ENCODE measurements at regions not wholly inside any gene's neighbourhood (a gene's known extent, or its start where the extent isn't known, plus 50 kb on each side); places are given as distances from the start of the nearest gene placed in this dataset.

GRCh38 chr7:84549409-84549808 is 354.8 kb upstream of the SEMA3A start:
- CTCF ChIA-PET: no interaction called here

DNA sequence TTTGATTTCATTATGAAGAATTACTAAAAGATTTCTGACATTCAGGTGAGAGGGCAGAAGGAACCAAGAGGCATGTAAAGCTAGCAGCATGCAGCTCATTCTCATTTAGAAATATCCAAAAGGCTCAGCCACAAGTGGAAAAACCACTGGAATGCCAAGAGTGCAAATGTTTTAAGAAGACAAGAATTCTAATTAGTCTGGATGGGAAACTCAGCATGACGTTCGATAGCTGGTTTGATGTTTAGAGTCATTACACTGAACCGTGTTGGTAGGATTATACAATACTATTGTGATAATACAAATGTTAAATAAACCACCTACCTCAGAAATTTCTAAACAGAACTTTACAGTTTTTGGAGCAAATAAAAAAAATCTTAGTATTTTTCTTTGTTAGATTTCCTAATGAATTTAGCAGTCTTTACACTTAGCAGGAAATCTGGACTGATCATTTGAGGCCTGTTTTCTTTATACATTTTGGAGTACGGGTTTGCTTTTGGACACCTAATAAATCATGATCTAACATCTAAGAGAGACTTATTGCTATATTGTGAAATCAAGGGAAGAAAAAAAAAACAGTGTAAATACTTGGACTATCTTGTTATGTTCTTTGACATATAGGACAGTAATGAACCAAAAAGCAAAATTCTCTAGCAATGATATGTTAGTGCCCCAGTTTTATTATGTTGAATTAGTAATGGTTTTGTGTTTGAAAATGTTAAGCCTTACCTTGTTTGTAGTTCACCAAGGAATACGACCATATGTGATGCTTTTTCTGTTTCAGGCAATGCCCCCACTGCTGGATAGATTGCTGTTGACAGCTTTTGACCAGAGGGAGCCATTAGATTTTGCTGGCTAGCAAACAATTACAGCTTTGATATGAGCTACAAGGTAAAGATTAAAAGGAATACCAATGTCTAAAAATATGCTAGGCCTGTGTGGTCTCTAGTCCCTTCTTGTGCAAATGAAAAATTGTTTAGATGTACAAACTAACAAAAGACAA is 354.1 kb upstream of the SEMA3A start:
- ChIA-PET CTCF (interaction anchor here (0.8 to 1.2 kb wide), 3 partner anchors 18 to 474 kb away, joined by 3 read pairs; no protein-coding TSS in a partner anchor), POLR2A (interaction anchor here (1.0 kb wide), 1 partner anchor 99 kb away, joined by 3 read pairs; no protein-coding TSS in a partner anchor)
- H3K4me3 ChIP-seq (ENCODE audit: low read depth, low read length): no peak overlapping the region
- TF ChIP-seq CTCF (IDR thresholded peaks at IDR 0.05; ENCODE audit: low read depth, low read length): no peak
- H3K9me3 ChIP-seq (ENCODE audit: control insufficient read depth, insufficient read depth, low read length): peaks cover 2% of the 10 kb centered on the region; the same call in 1 of the 2 replicates
- no peaks in the 10 kb centered on the region for H3K27me3 ChIP-seq (ENCODE audit: control insufficient read depth, insufficient read depth, low read length)
- H3K27ac ChIP-seq (ENCODE audit: low read depth, low read length): no peak overlapping the region
- no peak for DNase-seq (ENCODE audit: low read depth, low spot score)

More at GRCh38 chr7:84549409-84549808, 354.8 kb upstream of the SEMA3A start:
- peaks cover 2% of the 10 kb centered on the region; the same call in 1 of the 2 replicates for H3K9me3 ChIP-seq (ENCODE audit: control insufficient read depth, insufficient read depth, low read length)
- POLR2A ChIA-PET: no interaction called here
- no peak for DNase-seq (ENCODE audit: low read depth, low spot score)
- H3K27ac ChIP-seq (ENCODE audit: low read depth, low read length): no peak overlapping the region
- H3K4me3 ChIP-seq (ENCODE audit: low read depth, low read length): no peak overlapping the region
- H3K27me3 ChIP-seq (ENCODE audit: control insufficient read depth, insufficient read depth, low read length): no peaks in the 10 kb centered on the region
- no peak for TF ChIP-seq CTCF (IDR thresholded peaks at IDR 0.05; ENCODE audit: low read depth, low read length)

GRCh38 chr7:84547331-84547730 is 352.7 kb upstream of the SEMA3A start:
- TF ChIP-seq CTCF (IDR thresholded peaks at IDR 0.05; ENCODE audit: low read depth, low read length): no peak
- Histone ChIP-seq H3K27me3 (ENCODE audit: control insufficient read depth, insufficient read depth, low read length) (no peaks in the 10 kb centered on the region), H3K27ac (ENCODE audit: low read depth, low read length) (no peak overlapping the region), H3K4me3 (ENCODE audit: low read depth, low read length) (no peak overlapping the region), H3K9me3 (ENCODE audit: control insufficient read depth, insufficient read depth, low read length) (peaks cover 2% of the 10 kb centered on the region; the same call in 1 of the 2 replicates)
- DNase-seq (ENCODE audit: low read depth, low spot score): no peak
- ChIA-PET POLR2A (interaction anchor here (1.0 kb wide), 1 partner anchor 100 kb away, joined by 3 read pairs; no protein-coding TSS in a partner anchor), CTCF (interaction anchor here (0.8 to 1.2 kb wide), 2 partner anchors 16 to 475 kb away, joined by 3 read pairs; no protein-coding TSS in a partner anchor)

- no peak for TF ChIP-seq CTCF (IDR thresholded peaks at IDR 0.05; ENCODE audit: low read depth, low read length)
- no peak overlapping the region for H3K27ac ChIP-seq (ENCODE audit: low read depth, low read length)
- H3K27me3 ChIP-seq (ENCODE audit: control insufficient read depth, insufficient read depth, low read length): no peaks in the 10 kb centered on the region
- H3K9me3 ChIP-seq (ENCODE audit: control insufficient read depth, insufficient read depth, low read length): peaks cover 2% of the 10 kb centered on the region; the same call in 1 of the 2 replicates
- no peak overlapping the region for H3K4me3 ChIP-seq (ENCODE audit: low read depth, low read length)
- ChIA-PET POLR2A (no interaction called here), CTCF (interaction anchor here (0.9 kb wide), 1 partner anchor 610 kb away, joined by 3 read pairs; no protein-coding TSS in a partner anchor)
- no peak for DNase-seq (ENCODE audit: low read depth, low spot score)
Measured at GRCh38 chr7:84546403-84546802, 351.8 kb upstream of the SEMA3A start.

GRCh38 chr7:84538268-84538667 is 343.7 kb upstream of the SEMA3A start:
- ChIA-PET POLR2A (no interaction called here), CTCF (interaction anchor here (0.8 to 2.2 kb wide), 2 partner anchors 266 to 602 kb away, joined by 5 to 9 read pairs; no protein-coding TSS in a partner anchor)
- H3K27ac ChIP-seq (ENCODE audit: low read depth, low read length): no peak overlapping the region

More at GRCh38 chr7:84538268-84538667, 343.7 kb upstream of the SEMA3A start:
- no peak for TF ChIP-seq CTCF (IDR thresholded peaks at IDR 0.05; ENCODE audit: low read depth, low read length)
- Histone ChIP-seq H3K4me3 (ENCODE audit: low read depth, low read length) (no peak overlapping the region), H3K27me3 (ENCODE audit: control insufficient read depth, insufficient read depth, low read length) (no peaks in the 10 kb centered on the region), H3K9me3 (ENCODE audit: control insufficient read depth, insufficient read depth, low read length) (no peaks in the 10 kb centered on the region)
- DNase-seq (ENCODE audit: low read depth, low spot score): no peak

Data from AG04450 (cell line).